HepG2 (cell line): ENCODE measurements at regions not wholly inside any gene's neighbourhood (a gene's known extent, or its start where the extent isn't known, plus 50 kb on each side); places are given as distances from the start of the nearest gene placed in this dataset.

Experiments
- ATAC-seq: fragments of 200-7000 bp; cut with Tn5 transposase; 3 replicates; pipeline ENCODE4 v1.9.1; 2020; ENCODE audit warnings: mild to moderate bottlenecking, moderate library complexity
- BruUV-seq: library from RNA; stranded (reverse); fragments of 400-500 nt; replicated peaks from 2 replicates; lab custom pipeline; 2021; lab: Mats Ljungman, UMichigan
- CTCF ChIA-PET: fragments of 300-600 bp; formaldehyde crosslinking; extraction: SDS; loops from one replicate; lab custom pipeline; 2021; ENCODE audit warnings: low total read pairs, inconsistent platforms, low intra/inter-chr PET ratio; lab: Yijun Ruan, JAX
- POLR2A ChIA-PET: fragments of 350-600 bp; sonication (Branson Sonifier 250); formaldehyde crosslinking; loops from one replicate; lab custom pipeline; 2020; ENCODE audit warnings: antibody characterized with exemption, inconsistent platforms; lab: Yijun Ruan, JAX
- DNase-seq: peaks from one replicate; pipeline ENCODE4 v3.0.0-alpha.2; 2015; ENCODE audit warnings: low spot score
- FAIRE-seq: peaks from 3 replicates; lab custom pipeline; 2011; peaks lifted over from hg19 to GRCh38; lab: Jason Lieb, UNC
- H2AFZ ChIP-seq: one replicate; pipeline ENCODE4 v1.6.1; 2011; ENCODE audit warnings: low read length, inconsistent platforms
- H3K27ac ChIP-seq: fragments of 300-600 bp; 3 replicates; pipeline ENCODE4 v1.8.0; 2011; ENCODE audit warnings: mixed run types, mild to moderate bottlenecking, mixed read lengths, low read length, inconsistent platforms; ENCODE audit not compliant: insufficient read depth; ENCODE audit errors: extremely low read length
- H3K27me3 ChIP-seq, 2 experiments: fragments of 200-600 bp in 1 of 2; 2 replicates in 1 of 2; 3 replicates in 1 of 2; pipeline versions ENCODE4 v1.6.0 to v1.8.0; 2011; ENCODE audit warnings: low read length in 2 of 2, mild to moderate bottlenecking in 2 of 2, moderate library complexity in 2 of 2, inconsistent platforms in 1 of 2; ENCODE audit not compliant: insufficient read depth in 2 of 2, control insufficient read depth in 1 of 2
- H3K36me3 ChIP-seq, 2 experiments: fragments of 200-600 bp in 1 of 2; replicated peaks in 1 of 2; 2 replicates in 1 of 2; 3 replicates in 1 of 2; pipeline versions ENCODE4 v1.5.1 to v1.8.0; 2011; ENCODE audit warnings: low read length in 2 of 2, inconsistent platforms in 1 of 2; ENCODE audit not compliant: insufficient read depth in 2 of 2, control insufficient read depth in 1 of 2
- H3K4me1 ChIP-seq: 2 replicates; pipeline ENCODE4 v1.5.1; 2012; ENCODE audit warnings: low read length, inconsistent platforms; ENCODE audit not compliant: insufficient read depth
- H3K4me2 ChIP-seq: 2 replicates; pipeline ENCODE4 v1.6.0; 2011; ENCODE audit warnings: low read depth, low read length, inconsistent platforms
- H3K4me3 ChIP-seq, 3 experiments: fragments of 200-600 bp in 1 of 3; sonication (generic), shearing (Covaris generic) in 1 of 3; replicated peaks in 1 of 3; 2 replicates each; pipeline ENCODE4 v1.5.1; 2011 to 2016; ENCODE audit warnings: low read length in 3 of 3, inconsistent platforms in 2 of 3, low read depth in 2 of 3, mild to moderate bottlenecking in 2 of 3, control low read depth in 1 of 3, mixed read lengths in 1 of 3; ENCODE audit not compliant: insufficient read depth in 1 of 3
- H3K79me2 ChIP-seq: one replicate; pipeline ENCODE4 v1.6.1; 2011; ENCODE audit warnings: low read length, inconsistent platforms; ENCODE audit not compliant: insufficient read depth
- H3K9ac ChIP-seq: 2 replicates; pipeline ENCODE4 v1.6.0; 2011; ENCODE audit warnings: mild to moderate bottlenecking, low read depth, low read length, inconsistent platforms; ENCODE audit not compliant: insufficient read depth
- H3K9me3 ChIP-seq: 2 replicates; pipeline ENCODE4 v1.5.1; 2012; ENCODE audit warnings: mild to moderate bottlenecking, low read length
- H4K20me1 ChIP-seq: 2 replicates; pipeline ENCODE4 v1.6.0; 2011; ENCODE audit warnings: inconsistent platforms, mild to moderate bottlenecking, low read length, moderate library complexity; ENCODE audit not compliant: insufficient read depth
- AGO2 ChIP-seq: fragments of 200-400 bp; formaldehyde crosslinking; optimal IDR thresholded peaks from 2 replicates; pipeline ENCODE3; 2017; ENCODE audit warnings: mild to moderate bottlenecking, low read depth, low read length, moderate library complexity
- DPF2 ChIP-seq: sonication (generic); formaldehyde crosslinking; IDR thresholded peaks from 2 replicates; pipeline ENCODE4 v1.4.0; 2020; ENCODE audit warnings: mild to moderate bottlenecking, low read depth, missing genetic modification reagents, borderline replicate concordance
- ELF3 ChIP-seq: IDR thresholded peaks from 2 replicates; pipeline ENCODE4 v1.6.1; 2016; ENCODE audit warnings: missing genetic modification reagents, missing compliant biosample characterization
- JDP2 ChIP-seq: sonication (generic); formaldehyde crosslinking; IDR thresholded peaks from 2 replicates; pipeline ENCODE4 v1.8.1; 2022; ENCODE audit warnings: missing genetic modification reagents, borderline replicate concordance
- JUN ChIP-seq: sonication (generic); formaldehyde crosslinking; IDR thresholded peaks from 2 replicates; pipeline ENCODE4 v1.4.0; 2020; ENCODE audit warnings: mild to moderate bottlenecking, missing genetic modification reagents
- NFE2 ChIP-seq: sonication (generic); formaldehyde crosslinking; IDR thresholded peaks from 2 replicates; pipeline ENCODE4 v1.4.0; 2020; ENCODE audit warnings: missing genetic modification reagents
- NFE2L1 ChIP-seq: sonication (generic); formaldehyde crosslinking; IDR thresholded peaks from 2 replicates; pipeline ENCODE4 v1.4.0; 2020; ENCODE audit warnings: missing genetic modification reagents, mild to moderate bottlenecking, borderline replicate concordance
- ONECUT2 ChIP-seq: sonication (generic); formaldehyde crosslinking; IDR thresholded peaks from 2 replicates; pipeline ENCODE4 v1.4.0; 2020; ENCODE audit warnings: missing genetic modification reagents
- SETDB1 ChIP-seq: sonication (generic); formaldehyde crosslinking; IDR thresholded peaks from 2 replicates; pipeline ENCODE4 v1.5.1; 2020; ENCODE audit warnings: missing genetic modification reagents, mild to moderate bottlenecking, borderline replicate concordance
- TBX3 ChIP-seq: fragments of 450-650 bp; IDR thresholded peaks from 2 replicates; pipeline ENCODE4 v1.6.1; 2017; ENCODE audit warnings: antibody characterized with exemption, mild to moderate bottlenecking, inconsistent platforms, borderline replicate concordance
- TGIF2 ChIP-seq: IDR thresholded peaks from 2 replicates; pipeline ENCODE4 v1.6.1; 2016; ENCODE audit warnings: control low read depth, missing compliant biosample characterization
- ZNF33B ChIP-seq: sonication (generic); formaldehyde crosslinking; IDR thresholded peaks from 2 replicates; pipeline ENCODE4 v1.5.1; 2020; ENCODE audit warnings: mild to moderate bottlenecking, missing genetic modification reagents
- ZNF446 ChIP-seq: sonication (generic); formaldehyde crosslinking; IDR thresholded peaks from 2 replicates; pipeline ENCODE4 v1.5.0; 2020; ENCODE audit warnings: mild to moderate bottlenecking, missing genetic modification reagents
- ZNF670 ChIP-seq: sonication (generic); formaldehyde crosslinking; IDR thresholded peaks from 2 replicates; pipeline ENCODE4 v1.8.0; 2022; ENCODE audit warnings: mild to moderate bottlenecking, missing genetic modification reagents, borderline replicate concordance
- WGBS: methylation state at CpG from one replicate; pipeline ENCODE4 v1.1.6; 2017; ENCODE audit warnings: low lambda C conversion rate; 5-methylcytosine and 5-hydroxymethylcytosine counted together
- in situ Hi-C: cut with HindIII; loops from 2 replicates; pipeline ENCODE4 v1.10.0; 2017; ENCODE audit warnings: low pct_unique_long_range_greater_than_20kb; ENCODE audit not compliant: extremely low pct_ligation_motif_present
- intact Hi-C: fragments of 100-400 bp; cut with micrococcal nuclease; formaldehyde crosslinking; loops from one replicate; pipeline ENCODE4 v1.10.0; 2022; ENCODE audit not compliant: unreplicated experiment
- TF ChIP-seq, protein P1 (sequence below), 2 experiments: fragments of 450-650 bp in 1 of 2; sonication (generic) in 1 of 2; formaldehyde crosslinking; IDR thresholded peaks; 2 replicates each; pipeline versions ENCODE4 v1.5.0 to v1.8.0; 2020 to 2022; ENCODE audit warnings: mild to moderate bottlenecking in 1 of 2, missing genetic modification reagents in 1 of 2
- TF ChIP-seq, protein P2 (sequence below): sonication (generic); formaldehyde crosslinking; conservative IDR thresholded peaks from 2 replicates; pipeline ENCODE4 v1.4.0; 2020; ENCODE audit warnings: missing genetic modification reagents

DNA sequence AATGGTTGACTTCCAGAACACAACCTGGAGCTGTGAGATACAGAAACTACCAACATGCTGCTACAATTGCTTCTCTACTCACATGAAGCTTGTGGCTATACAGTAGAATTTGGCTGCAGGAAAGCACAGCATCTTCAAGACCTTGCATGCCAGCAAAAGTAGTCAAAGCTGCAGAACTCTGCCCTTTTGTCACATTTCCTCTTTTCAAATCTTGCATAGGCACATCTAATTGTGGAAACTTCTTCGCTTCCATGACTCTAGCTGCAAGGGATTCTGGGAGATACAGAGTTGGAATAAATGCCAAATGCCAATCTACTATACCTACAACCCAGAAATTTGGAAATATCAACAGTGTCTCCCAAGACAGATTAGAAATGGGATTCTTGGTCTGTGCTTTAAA, 462.2 kb downstream of the FOXO1 start:
- Histone ChIP-seq H3K79me2 (no peaks in the 10 kb centered on the region), H3K9ac (no peak overlapping the region), H3K4me3 (no peak overlapping the region), H4K20me1 (no peaks in the 10 kb centered on the region), H3K4me1 (no peaks in the 10 kb centered on the region), H3K36me3 (no peaks in the 10 kb centered on the region), H2AFZ (no peak overlapping the region), H3K27ac (no peak overlapping the region), H3K27me3 (no peaks in the 10 kb centered on the region), H3K4me2 (no peak overlapping the region), H3K9me3 (no peaks in the 10 kb centered on the region)
- ATAC-seq, result no peak
- FAIRE-seq, result no peak
- BruUV-seq, result no TSS peak
- intact Hi-C loops, result no loop called here
- CTCF ChIA-PET, result no interaction called here
- DNase-seq, result no peak
- POLR2A ChIA-PET, result no interaction called here
- TF ChIP-seq DPF2, result no peak
- TF ChIP-seq NFE2L1 (CRISPR knock-in tag), result no peak
- no peak for TF ChIP-seq TBX3
- TF ChIP-seq, protein P1, sequence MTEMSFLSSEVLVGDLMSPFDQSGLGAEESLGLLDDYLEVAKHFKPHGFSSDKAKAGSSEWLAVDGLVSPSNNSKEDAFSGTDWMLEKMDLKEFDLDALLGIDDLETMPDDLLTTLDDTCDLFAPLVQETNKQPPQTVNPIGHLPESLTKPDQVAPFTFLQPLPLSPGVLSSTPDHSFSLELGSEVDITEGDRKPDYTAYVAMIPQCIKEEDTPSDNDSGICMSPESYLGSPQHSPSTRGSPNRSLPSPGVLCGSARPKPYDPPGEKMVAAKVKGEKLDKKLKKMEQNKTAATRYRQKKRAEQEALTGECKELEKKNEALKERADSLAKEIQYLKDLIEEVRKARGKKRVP (CRISPR knock-in tag; IDR thresholded peaks at IDR 0.05), result no peak
- in situ Hi-C loops, result no loop called here
- WGBS, result 17% methylated on average over 1 of the region's 1 CpG

DNA sequence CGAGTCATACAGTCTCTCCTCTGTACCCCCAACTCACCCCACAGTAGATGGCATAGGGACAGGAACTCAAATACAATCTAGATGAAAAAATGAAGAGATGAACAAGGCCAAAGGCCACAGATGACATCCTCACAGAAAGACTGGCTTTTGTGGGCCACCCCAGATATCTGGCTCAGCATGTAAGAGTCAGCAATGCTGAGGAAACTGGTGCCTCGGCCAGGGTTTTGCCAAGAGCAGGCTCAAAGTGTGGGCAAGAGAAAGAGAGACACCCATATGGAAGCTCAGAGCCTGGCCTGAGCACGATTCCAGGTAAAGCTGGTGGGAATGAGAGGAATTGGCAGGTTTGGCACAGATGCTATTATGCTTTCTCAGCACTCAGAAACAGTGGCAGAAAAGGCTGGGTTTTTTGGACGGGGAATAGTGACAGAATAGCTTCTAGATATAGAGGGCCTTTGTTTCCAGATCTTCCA, 460.6 kb downstream of the FOXO1 start:
- 5% methylated on average over 4 of the region's 4 CpGs for WGBS
- POLR2A ChIA-PET, result no interaction called here
- FAIRE-seq (no peak), ATAC-seq (no peak), DNase-seq (no peak)
- no TSS peak for BruUV-seq
- H3K27ac ChIP-seq, result no peak overlapping the region
- H3K36me3 ChIP-seq, result no peaks in the 10 kb centered on the region
- no peak overlapping the region for H3K4me3 ChIP-seq
- in situ Hi-C loops (no loop called here), intact Hi-C loops (no loop called here)
- no peak overlapping the region for H2AFZ ChIP-seq
- H3K4me2 ChIP-seq, result no peak overlapping the region
- H3K9me3 ChIP-seq, result no peaks in the 10 kb centered on the region
- H3K27me3 ChIP-seq, result no peaks in the 10 kb centered on the region
- H3K9ac ChIP-seq, result no peak overlapping the region
- CTCF ChIA-PET, result no interaction called here
- no peaks in the 10 kb centered on the region for H3K4me1 ChIP-seq
- H4K20me1 ChIP-seq, result no peaks in the 10 kb centered on the region
- no peaks in the 10 kb centered on the region for H3K79me2 ChIP-seq
- TF ChIP-seq ZNF446 (CRISPR knock-in tag) (no peak), ZNF670 (CRISPR knock-in tag) (no peak), ZNF33B (CRISPR knock-in tag) (no peak), NFE2 (CRISPR knock-in tag) (no peak), ONECUT2 (CRISPR knock-in tag) (no peak), TGIF2 (CRISPR knock-in tag) (no peak), JUN (CRISPR knock-in tag) (no peak), AGO2 (no peak), ELF3 (no peak), JDP2 (CRISPR knock-in tag) (no peak), SETDB1 (CRISPR knock-in tag) (no peak)
- TF ChIP-seq, protein P2, sequence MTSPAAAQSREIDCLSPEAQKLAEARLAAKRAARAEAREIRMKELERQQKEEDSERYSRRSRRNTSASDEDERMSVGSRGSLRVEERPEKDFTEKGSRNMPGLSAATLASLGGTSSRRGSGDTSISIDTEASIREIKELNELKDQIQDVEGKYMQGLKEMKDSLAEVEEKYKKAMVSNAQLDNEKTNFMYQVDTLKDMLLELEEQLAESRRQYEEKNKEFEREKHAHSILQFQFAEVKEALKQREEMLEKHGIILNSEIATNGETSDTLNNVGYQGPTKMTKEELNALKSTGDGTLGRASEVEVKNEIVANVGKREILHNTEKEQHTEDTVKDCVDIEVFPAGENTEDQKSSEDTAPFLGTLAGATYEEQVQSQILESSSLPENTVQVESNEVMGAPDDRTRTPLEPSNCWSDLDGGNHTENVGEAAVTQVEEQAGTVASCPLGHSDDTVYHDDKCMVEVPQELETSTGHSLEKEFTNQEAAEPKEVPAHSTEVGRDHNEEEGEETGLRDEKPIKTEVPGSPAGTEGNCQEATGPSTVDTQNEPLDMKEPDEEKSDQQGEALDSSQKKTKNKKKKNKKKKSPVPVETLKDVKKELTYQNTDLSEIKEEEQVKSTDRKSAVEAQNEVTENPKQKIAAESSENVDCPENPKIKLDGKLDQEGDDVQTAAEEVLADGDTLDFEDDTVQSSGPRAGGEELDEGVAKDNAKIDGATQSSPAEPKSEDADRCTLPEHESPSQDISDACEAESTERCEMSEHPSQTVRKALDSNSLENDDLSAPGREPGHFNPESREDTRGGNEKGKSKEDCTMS (CRISPR knock-in tag), result no peak
